HEK293 (cell line): ENCODE measurements at regions not wholly inside any gene's neighbourhood (a gene's known extent, or its start where the extent isn't known, plus 50 kb on each side); places are given as distances from the start of the nearest gene placed in this dataset.

Source experiments
- CTCF ChIA-PET: fragments of 350-600 bp; formaldehyde crosslinking; extraction: SDS; loops from one replicate; lab custom pipeline; 2021; ENCODE audit warnings: antibody characterized with exemption; lab: Yijun Ruan, JAX
- POLR2A ChIA-PET: fragments of 300-600 bp; formaldehyde crosslinking; extraction: SDS; loops from one replicate; lab custom pipeline; 2020; ENCODE audit warnings: antibody characterized with exemption, inconsistent platforms; lab: Yijun Ruan, JAX
- H3K27ac ChIP-seq: fragments of 200-500 bp; sonication (Bioruptor generic); 2 replicates; pipeline ENCODE4 v1.5.1; 2014; ENCODE audit warnings: low read depth, low read length, control low read depth, inconsistent platforms; ENCODE audit errors: extremely low read depth
- H3K36me3 ChIP-seq, 2 experiments: fragments of 200-500 bp in 1 of 2; sonication (Bioruptor generic) in 1 of 2; 1 replicate in 1 of 2; 2 replicates in 1 of 2; pipeline ENCODE4 v1.5.1; 2014 to 2017; ENCODE audit warnings: inconsistent platforms in 2 of 2, low read length in 2 of 2; ENCODE audit not compliant: control insufficient read depth in 2 of 2, insufficient read depth in 1 of 2
- H3K4me1 ChIP-seq: fragments of 200-500 bp; sonication (Bioruptor generic); 2 replicates; pipeline ENCODE4 v1.5.1; 2014; ENCODE audit warnings: mild to moderate bottlenecking, low read length, inconsistent platforms; ENCODE audit not compliant: control insufficient read depth, insufficient read depth
- H3K4me3 ChIP-seq: 2 replicates; pipeline ENCODE4 v1.5.1; 2011; ENCODE audit warnings: low read depth, mild to moderate bottlenecking, control low read depth, low read length, moderate library complexity
- H3K9me3 ChIP-seq: fragments of 200-500 bp; sonication (Bioruptor generic); 2 replicates; pipeline ENCODE4 v1.5.1; 2014; ENCODE audit warnings: low read depth, low read length, inconsistent platforms; ENCODE audit not compliant: control insufficient read depth, insufficient read depth
- HIC1 ChIP-seq: fragments of 450-650 bp; formaldehyde crosslinking; IDR thresholded peaks from 2 replicates; pipeline ENCODE4 v1.5.1; 2016; ENCODE audit warnings: missing biosample characterization, missing genetic modification characterization
- HOXC10 ChIP-seq: sonication (generic); formaldehyde crosslinking; IDR thresholded peaks from 2 replicates; pipeline ENCODE4 v1.8.1; 2023; ENCODE audit warnings: mild to moderate bottlenecking, missing genetic modification reagents
- IKZF3 ChIP-seq: fragments of 450-650 bp; IDR thresholded peaks from 2 replicates; pipeline ENCODE4 v1.5.0; 2018; ENCODE audit warnings: missing biosample characterization, mild to moderate bottlenecking, missing genetic modification characterization, moderate library complexity
- SCRT1 ChIP-seq: fragments of 450-650 bp; formaldehyde crosslinking; IDR thresholded peaks from 2 replicates; pipeline ENCODE4 v1.5.1; 2016; ENCODE audit warnings: missing biosample characterization, missing genetic modification characterization, borderline replicate concordance
- TCF7L2 ChIP-seq: IDR thresholded peaks from 2 replicates; pipeline ENCODE4 v1.6.1; 2011; ENCODE audit warnings: low read depth, mild to moderate bottlenecking, inconsistent platforms, low read length, moderate library complexity, borderline replicate concordance
- ZBTB21 ChIP-seq: fragments of 450-650 bp; formaldehyde crosslinking; IDR thresholded peaks from 2 replicates; pipeline ENCODE4 v1.5.1; 2017; ENCODE audit warnings: missing biosample characterization, missing genetic modification characterization
- ZBTB8A ChIP-seq: fragments of 450-650 bp; formaldehyde crosslinking; IDR thresholded peaks from 2 replicates; pipeline ENCODE4 v1.5.1; 2016; ENCODE audit warnings: missing biosample characterization, missing genetic modification characterization
- ZNF157 ChIP-seq: fragments of 450-650 bp; formaldehyde crosslinking; IDR thresholded peaks from 2 replicates; pipeline ENCODE4 v1.5.1; 2016; ENCODE audit warnings: missing biosample characterization, missing genetic modification characterization
- ZNF23 ChIP-seq: fragments of 450-650 bp; formaldehyde crosslinking; IDR thresholded peaks from 2 replicates; pipeline ENCODE4 v1.5.1; 2016; ENCODE audit warnings: missing biosample characterization, missing genetic modification characterization, borderline replicate concordance
- ZNF324 ChIP-seq: fragments of 450-650 bp; formaldehyde crosslinking; IDR thresholded peaks from 2 replicates; pipeline ENCODE4 v1.5.1; 2016; ENCODE audit warnings: missing biosample characterization, missing genetic modification characterization
- ZNF510 ChIP-seq: fragments of 450-650 bp; formaldehyde crosslinking; IDR thresholded peaks from 2 replicates; pipeline ENCODE4 v1.5.1; 2018; ENCODE audit warnings: mild to moderate bottlenecking, missing genetic modification characterization, missing biosample characterization; ENCODE audit not compliant: insufficient replicate concordance
- ZNF544 ChIP-seq: fragments of 450-650 bp; formaldehyde crosslinking; IDR thresholded peaks from 2 replicates; pipeline ENCODE4 v1.5.0; 2017; ENCODE audit warnings: missing biosample characterization, missing genetic modification characterization
- ZNF670 ChIP-seq: fragments of 450-650 bp; formaldehyde crosslinking; IDR thresholded peaks from 2 replicates; pipeline ENCODE4 v1.5.1; 2016; ENCODE audit warnings: missing biosample characterization, missing genetic modification characterization, low read depth
- ZNF777 ChIP-seq: fragments of 450-650 bp; formaldehyde crosslinking; IDR thresholded peaks from 2 replicates; pipeline ENCODE4 v1.5.1; 2017; ENCODE audit warnings: missing biosample characterization, missing genetic modification characterization, borderline replicate concordance
- TF ChIP-seq, protein P1 (sequence below): fragments of 450-650 bp; formaldehyde crosslinking; IDR thresholded peaks from 2 replicates; pipeline ENCODE4 v1.5.1; 2016; ENCODE audit warnings: missing biosample characterization, missing genetic modification characterization
- TF ChIP-seq, protein P2 (sequence below): fragments of 450-650 bp; formaldehyde crosslinking; IDR thresholded peaks from 2 replicates; pipeline ENCODE4 v1.5.1; 2016; ENCODE audit warnings: missing biosample characterization, missing genetic modification characterization
- TF ChIP-seq, protein P3 (sequence below): fragments of 450-650 bp; formaldehyde crosslinking; IDR thresholded peaks from 2 replicates; pipeline ENCODE4 v1.5.1; 2017; ENCODE audit warnings: missing biosample characterization, missing genetic modification characterization
- TF ChIP-seq, protein P4 (sequence below): fragments of 450-650 bp; formaldehyde crosslinking; IDR thresholded peaks from 2 replicates; pipeline ENCODE4 v1.5.1; 2016; ENCODE audit warnings: missing biosample characterization, missing genetic modification characterization
- TF ChIP-seq, protein P5 (sequence below): fragments of 450-650 bp; formaldehyde crosslinking; IDR thresholded peaks from 2 replicates; pipeline ENCODE4 v1.5.1; 2016; ENCODE audit warnings: missing biosample characterization, missing genetic modification characterization

DNA sequence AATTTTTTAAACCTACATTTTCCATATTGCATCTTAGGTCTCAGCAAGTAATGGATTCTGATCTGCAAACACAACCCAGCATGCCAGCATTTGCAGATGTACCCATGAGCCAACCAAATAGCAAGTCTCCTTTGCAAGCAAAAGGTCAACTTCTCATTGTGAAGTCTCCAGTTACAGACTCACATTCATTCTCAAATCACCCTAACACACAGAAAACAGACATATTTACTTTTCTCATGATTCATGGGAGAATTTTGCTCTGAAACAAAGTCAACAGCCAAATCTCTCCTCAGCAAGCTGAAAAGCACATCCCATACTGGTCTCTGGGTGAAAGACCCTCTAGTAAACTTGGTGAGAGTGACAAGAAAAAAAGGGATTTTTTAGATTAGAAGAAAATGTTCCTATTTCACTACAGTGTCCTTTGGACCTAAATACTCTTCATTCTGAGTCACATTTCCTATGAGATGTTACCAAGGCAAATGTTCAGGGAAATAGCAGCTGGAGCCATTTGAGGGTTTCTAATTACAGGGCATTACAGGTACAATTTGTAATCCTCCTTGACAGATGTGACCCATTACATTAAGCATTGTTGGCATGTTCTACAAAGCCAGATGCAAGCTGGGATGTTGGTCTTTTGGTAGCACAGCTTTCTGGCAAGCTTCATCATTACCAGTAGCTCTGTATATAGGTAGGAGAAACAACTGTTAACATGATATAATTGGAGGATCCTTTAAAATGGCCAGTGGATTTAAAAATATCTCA lies 383.3 kb downstream of the SMARCA1 start:
- no peaks in the 10 kb centered on the region for H3K9me3 ChIP-seq
- ChIA-PET POLR2A (no interaction called here), CTCF (no interaction called here)
- no peaks in the 10 kb centered on the region for H3K4me1 ChIP-seq
- TF ChIP-seq, protein P1, sequence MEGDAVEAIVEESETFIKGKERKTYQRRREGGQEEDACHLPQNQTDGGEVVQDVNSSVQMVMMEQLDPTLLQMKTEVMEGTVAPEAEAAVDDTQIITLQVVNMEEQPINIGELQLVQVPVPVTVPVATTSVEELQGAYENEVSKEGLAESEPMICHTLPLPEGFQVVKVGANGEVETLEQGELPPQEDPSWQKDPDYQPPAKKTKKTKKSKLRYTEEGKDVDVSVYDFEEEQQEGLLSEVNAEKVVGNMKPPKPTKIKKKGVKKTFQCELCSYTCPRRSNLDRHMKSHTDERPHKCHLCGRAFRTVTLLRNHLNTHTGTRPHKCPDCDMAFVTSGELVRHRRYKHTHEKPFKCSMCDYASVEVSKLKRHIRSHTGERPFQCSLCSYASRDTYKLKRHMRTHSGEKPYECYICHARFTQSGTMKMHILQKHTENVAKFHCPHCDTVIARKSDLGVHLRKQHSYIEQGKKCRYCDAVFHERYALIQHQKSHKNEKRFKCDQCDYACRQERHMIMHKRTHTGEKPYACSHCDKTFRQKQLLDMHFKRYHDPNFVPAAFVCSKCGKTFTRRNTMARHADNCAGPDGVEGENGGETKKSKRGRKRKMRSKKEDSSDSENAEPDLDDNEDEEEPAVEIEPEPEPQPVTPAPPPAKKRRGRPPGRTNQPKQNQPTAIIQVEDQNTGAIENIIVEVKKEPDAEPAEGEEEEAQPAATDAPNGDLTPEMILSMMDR, result no peak
- TF ChIP-seq TCF7L2 (no peak), HOXC10 (no peak), ZNF324 (no peak), ZNF23 (tag by site-specific recombination) (no peak), ZBTB21 (tag by site-specific recombination) (no peak), ZNF510 (tag by site-specific recombination) (no peak), ZNF777 (tag by site-specific recombination) (no peak), HIC1 (no peak)
- TF ChIP-seq, protein P2, sequence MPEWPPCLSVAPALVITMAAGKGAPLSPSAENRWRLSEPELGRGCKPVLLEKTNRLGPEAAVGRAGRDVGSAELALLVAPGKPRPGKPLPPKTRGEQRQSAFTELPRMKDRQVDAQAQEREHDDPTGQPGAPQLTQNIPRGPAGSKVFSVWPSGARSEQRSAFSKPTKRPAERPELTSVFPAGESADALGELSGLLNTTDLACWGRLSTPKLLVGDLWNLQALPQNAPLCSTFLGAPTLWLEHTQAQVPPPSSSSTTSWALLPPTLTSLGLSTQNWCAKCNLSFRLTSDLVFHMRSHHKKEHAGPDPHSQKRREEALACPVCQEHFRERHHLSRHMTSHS (tag by site-specific recombination), result no peak
- TF ChIP-seq, protein P3, sequence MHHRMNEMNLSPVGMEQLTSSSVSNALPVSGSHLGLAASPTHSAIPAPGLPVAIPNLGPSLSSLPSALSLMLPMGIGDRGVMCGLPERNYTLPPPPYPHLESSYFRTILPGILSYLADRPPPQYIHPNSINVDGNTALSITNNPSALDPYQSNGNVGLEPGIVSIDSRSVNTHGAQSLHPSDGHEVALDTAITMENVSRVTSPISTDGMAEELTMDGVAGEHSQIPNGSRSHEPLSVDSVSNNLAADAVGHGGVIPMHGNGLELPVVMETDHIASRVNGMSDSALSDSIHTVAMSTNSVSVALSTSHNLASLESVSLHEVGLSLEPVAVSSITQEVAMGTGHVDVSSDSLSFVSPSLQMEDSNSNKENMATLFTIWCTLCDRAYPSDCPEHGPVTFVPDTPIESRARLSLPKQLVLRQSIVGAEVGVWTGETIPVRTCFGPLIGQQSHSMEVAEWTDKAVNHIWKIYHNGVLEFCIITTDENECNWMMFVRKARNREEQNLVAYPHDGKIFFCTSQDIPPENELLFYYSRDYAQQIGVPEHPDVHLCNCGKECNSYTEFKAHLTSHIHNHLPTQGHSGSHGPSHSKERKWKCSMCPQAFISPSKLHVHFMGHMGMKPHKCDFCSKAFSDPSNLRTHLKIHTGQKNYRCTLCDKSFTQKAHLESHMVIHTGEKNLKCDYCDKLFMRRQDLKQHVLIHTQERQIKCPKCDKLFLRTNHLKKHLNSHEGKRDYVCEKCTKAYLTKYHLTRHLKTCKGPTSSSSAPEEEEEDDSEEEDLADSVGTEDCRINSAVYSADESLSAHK (tag by site-specific recombination), result no peak
- TF ChIP-seq, protein P4, sequence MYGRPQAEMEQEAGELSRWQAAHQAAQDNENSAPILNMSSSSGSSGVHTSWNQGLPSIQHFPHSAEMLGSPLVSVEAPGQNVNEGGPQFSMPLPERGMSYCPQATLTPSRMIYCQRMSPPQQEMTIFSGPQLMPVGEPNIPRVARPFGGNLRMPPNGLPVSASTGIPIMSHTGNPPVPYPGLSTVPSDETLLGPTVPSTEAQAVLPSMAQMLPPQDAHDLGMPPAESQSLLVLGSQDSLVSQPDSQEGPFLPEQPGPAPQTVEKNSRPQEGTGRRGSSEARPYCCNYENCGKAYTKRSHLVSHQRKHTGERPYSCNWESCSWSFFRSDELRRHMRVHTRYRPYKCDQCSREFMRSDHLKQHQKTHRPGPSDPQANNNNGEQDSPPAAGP, result no peak
- no peak overlapping the region for H3K4me3 ChIP-seq
- no peak overlapping the region for H3K27ac ChIP-seq
- no peaks in the 10 kb centered on the region for H3K36me3 ChIP-seq

DNA sequence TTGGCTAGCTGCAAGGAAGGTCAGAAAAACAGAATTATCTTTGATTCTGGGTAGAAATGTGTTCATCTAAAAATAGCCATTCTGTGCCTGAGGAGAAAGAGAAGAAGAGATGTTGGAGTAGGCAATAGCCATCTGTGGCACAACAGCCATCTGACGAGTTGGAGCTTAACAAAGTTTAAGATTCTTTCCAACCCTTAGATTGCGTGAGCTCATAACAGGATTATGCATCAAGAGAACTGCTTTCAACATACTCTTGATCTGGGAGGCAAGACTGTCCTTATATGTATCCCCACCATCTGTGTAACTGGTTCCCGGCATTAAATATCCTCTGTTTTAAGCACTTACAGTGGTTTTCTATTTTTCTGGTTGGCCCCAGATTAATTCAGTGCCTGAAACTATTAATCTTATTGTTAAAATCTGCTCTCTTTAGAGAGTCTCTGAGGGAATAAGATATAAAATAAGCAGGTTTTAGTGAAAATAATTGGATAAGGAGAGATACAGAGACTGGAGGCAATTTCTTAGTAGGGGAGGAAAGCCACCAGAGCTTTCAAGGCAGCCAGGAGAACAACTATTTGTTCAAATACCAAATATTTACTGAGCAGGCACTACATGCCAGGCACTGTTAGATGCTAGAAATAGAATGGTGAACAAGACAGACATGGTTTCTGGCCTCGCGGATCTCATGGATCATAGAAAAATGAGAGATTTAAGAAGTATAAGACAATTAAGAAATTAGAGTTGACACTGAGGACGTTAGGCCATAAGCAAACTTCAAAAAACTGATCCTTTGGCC lies 398.0 kb downstream of the SMARCA1 start:
- CTCF ChIA-PET, result interaction anchor here (1.5 kb wide), 1 partner anchor 10 kb away, joined by 6 read pairs; no protein-coding TSS in a partner anchor
- H3K4me3 ChIP-seq, result no peak overlapping the region
- no peak overlapping the region for H3K27ac ChIP-seq
- POLR2A ChIA-PET, result interaction anchor here (0.6 kb wide), 1 partner anchor 74 kb away, joined by 3 read pairs; no protein-coding TSS in a partner anchor
- no peaks in the 10 kb centered on the region for H3K4me1 ChIP-seq
- no peaks in the 10 kb centered on the region for H3K9me3 ChIP-seq
- H3K36me3 ChIP-seq, result no peaks in the 10 kb centered on the region
- TF ChIP-seq, protein P5, sequence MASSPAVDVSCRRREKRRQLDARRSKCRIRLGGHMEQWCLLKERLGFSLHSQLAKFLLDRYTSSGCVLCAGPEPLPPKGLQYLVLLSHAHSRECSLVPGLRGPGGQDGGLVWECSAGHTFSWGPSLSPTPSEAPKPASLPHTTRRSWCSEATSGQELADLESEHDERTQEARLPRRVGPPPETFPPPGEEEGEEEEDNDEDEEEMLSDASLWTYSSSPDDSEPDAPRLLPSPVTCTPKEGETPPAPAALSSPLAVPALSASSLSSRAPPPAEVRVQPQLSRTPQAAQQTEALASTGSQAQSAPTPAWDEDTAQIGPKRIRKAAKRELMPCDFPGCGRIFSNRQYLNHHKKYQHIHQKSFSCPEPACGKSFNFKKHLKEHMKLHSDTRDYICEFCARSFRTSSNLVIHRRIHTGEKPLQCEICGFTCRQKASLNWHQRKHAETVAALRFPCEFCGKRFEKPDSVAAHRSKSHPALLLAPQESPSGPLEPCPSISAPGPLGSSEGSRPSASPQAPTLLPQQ (tag by site-specific recombination), result no peak
- TF ChIP-seq ZBTB8A (tag by site-specific recombination) (no peak), ZNF157 (tag by site-specific recombination) (no peak), ZNF544 (tag by site-specific recombination) (no peak), IKZF3 (no peak), SCRT1 (tag by site-specific recombination) (no peak), ZNF670 (tag by site-specific recombination) (no peak)
